ENCODE measurements at regions not wholly inside any gene's neighbourhood (a gene's known extent, or its start where the extent isn't known, plus 50 kb on each side); places are given as distances from the start of the nearest gene placed in this dataset.

DNA sequence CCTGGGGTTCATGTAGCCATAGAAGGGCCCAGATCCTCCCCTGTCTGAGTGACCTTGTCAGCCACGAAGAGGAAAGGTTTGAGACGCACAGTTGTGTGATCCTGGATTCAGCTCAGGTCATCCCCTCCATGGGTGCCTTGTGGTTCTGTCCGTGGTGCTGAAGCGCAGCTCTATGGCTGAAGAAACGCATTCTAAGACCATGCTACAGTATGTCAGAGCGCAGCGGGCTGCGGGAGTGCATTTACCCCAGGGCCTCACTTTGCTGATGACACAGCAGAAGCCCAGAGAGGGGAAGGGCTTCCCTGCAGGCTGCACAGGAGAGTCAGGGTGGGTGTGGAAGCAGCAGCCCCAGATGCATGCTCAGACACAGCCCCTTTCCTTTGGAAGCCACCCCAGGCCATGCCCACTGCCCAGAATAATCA, 68.8 kb upstream of the IQSEC1 start:
- no TSS peak for BruUV-seq (replicated peaks)

More for the DNA sequence above, 68.8 kb upstream of the IQSEC1 start:
- Histone ChIP-seq H2BK5ac (ENCODE audit: low read depth, low read length, poor library complexity, severe bottlenecking) (no peak overlapping the region), H2BK20ac (ENCODE audit: low read depth, low read length) (no peak overlapping the region), H3K23ac (ENCODE audit: low read depth, low read length) (no peak overlapping the region), H4K20me1 (ENCODE audit: insufficient read depth, low read length) (no peaks in the 10 kb centered on the region), H3K9me3 (ENCODE audit: control insufficient read depth, insufficient read depth, low read length) (no peaks in the 10 kb centered on the region), H3K9me1 (ENCODE audit: insufficient read depth, low read length) (no peaks in the 10 kb centered on the region), H4K8ac (ENCODE audit: low read depth in 2 of 2, low read length in 2 of 2) (no peak overlapping the region), H3K4me2 (ENCODE audit: low read depth, low read length) (no peak overlapping the region), H3K56ac (ENCODE audit: extremely low read depth, insufficient read depth, low read length) (no peak overlapping the region), H3K4ac (ENCODE audit: low read depth, low read length) (no peak overlapping the region), H3K27me3 (ENCODE audit: control insufficient read depth, insufficient read depth, low read length) (no peaks in the 10 kb centered on the region; the same call in 1 of the 2 replicates), H3K36me3 (ENCODE audit: control insufficient read depth, insufficient read depth, low read length) (no peaks in the 10 kb centered on the region), H3K4me3 (ENCODE audit: insufficient read depth, low read depth, low read length) (no peak overlapping the region), H3K27ac (ENCODE audit: insufficient read depth, low read length) (no peak overlapping the region), H2BK15ac (ENCODE audit: low read depth, low read length) (no peak overlapping the region), H3K14ac (replicated peaks; ENCODE audit: low read depth, low read length) (no peak overlapping the region), H3K18ac (ENCODE audit: low read depth, low read length) (no peak overlapping the region), H3K9ac (ENCODE audit: low read depth, low read length) (no peak overlapping the region), H2AFZ (replicated peaks; ENCODE audit: low read length, poor library complexity) (peak overlapping the region; percentile 23), H2BK120ac (ENCODE audit: low read depth, low read length) (no peak overlapping the region), H3K4me1 (ENCODE audit: control insufficient read depth, insufficient read depth, low read length) (no peaks in the 10 kb centered on the region), H3K79me1 (ENCODE audit: low read depth in 1 of 2, low read length in 2 of 2) (no peaks in the 10 kb centered on the region), H2AK5ac (ENCODE audit: low read depth, low read length) (no peak overlapping the region), H4K91ac (ENCODE audit: insufficient read depth, low read depth, low read length) (no peak overlapping the region), H2AK9ac (replicated peaks; ENCODE audit: low read depth, low read length, poor library complexity) (peak overlapping the region; percentile 6), H4K5ac (ENCODE audit: low read depth, low read length) (no peak overlapping the region)
- TF ChIP-seq MXI1 (IDR thresholded peaks at IDR 0.05; ENCODE audit: borderline replicate concordance, low read depth, low read length) (peak; percentile 70; the same call in 1 of the 2 replicates), POLR2A (IDR thresholded peaks at IDR 0.05; ENCODE audit: low read depth, low read length) (no peak), CEBPB (IDR thresholded peaks at IDR 0.05; ENCODE audit: low read depth, low read length) (no peak), RFX5 (IDR thresholded peaks at IDR 0.05; ENCODE audit: low read depth, low read length) (no peak)
- in situ Hi-C loops (cut with MboI; ENCODE audit: low sequenced_read_pairs) = no loop called here
- POLR2A ChIA-PET (ENCODE audit: unreplicated experiment) = no interaction called here
- WGBS, 2 experiments (ENCODE audit: extremely low coverage in 2 of 2, insufficient read length in 1 of 2) = 4% methylated on average over 7 of the region's 8 CpGs; no CpG with 5 or more reads in 1 of the 2 experiments
- CTCF ChIA-PET = no interaction called here
- DNase-seq (peak; percentile 28), ATAC-seq (ENCODE audit: low read depth) (peak; percentile 81)
- dilution Hi-C loops (cut with HindIII; ENCODE audit: low sequenced_read_pairs, unreplicated experiment) = no loop called here
- intact Hi-C loops (cut with micrococcal nuclease) = no loop called here
